Osteocyte (in vitro differentiated cells): ENCODE measurements at regions not wholly inside any gene's neighbourhood (a gene's known extent, or its start where the extent isn't known, plus 50 kb on each side); places are given as distances from the start of the nearest gene placed in this dataset.

Source experiments
- DNase-seq: peaks from one replicate; pipeline ENCODE4 v3.0.0; 2021; ENCODE audit warnings: mixed read lengths; ENCODE audit not compliant: unreplicated experiment; ENCODE audit errors: extremely low spot score
- H3K27ac Mint-ChIP-seq: one replicate; pipeline ENCODE4 v1.8.0; 2021; ENCODE audit warnings: mild to moderate bottlenecking, mixed read lengths; ENCODE audit not compliant: unreplicated experiment
- H3K27me3 Mint-ChIP-seq: one replicate; pipeline ENCODE4 v1.8.0; 2021; ENCODE audit warnings: mixed read lengths; ENCODE audit not compliant: unreplicated experiment
- H3K36me3 Mint-ChIP-seq: one replicate; pipeline ENCODE4 v1.8.0; 2021; ENCODE audit warnings: mixed read lengths; ENCODE audit not compliant: unreplicated experiment
- H3K4me1 Mint-ChIP-seq: one replicate; pipeline ENCODE4 v1.8.0; 2021; ENCODE audit warnings: mixed read lengths; ENCODE audit not compliant: unreplicated experiment
- H3K4me3 Mint-ChIP-seq: one replicate; pipeline ENCODE4 v1.8.0; 2021; ENCODE audit warnings: mild to moderate bottlenecking, moderate library complexity, mixed read lengths; ENCODE audit not compliant: unreplicated experiment
- H3K9me3 Mint-ChIP-seq: one replicate; pipeline ENCODE4 v1.8.0; 2021; ENCODE audit warnings: mixed read lengths; ENCODE audit not compliant: unreplicated experiment
- TF ChIP-seq, protein P1 (sequence below): fragments of 200-600 bp; sonication (generic); IDR thresholded peaks from 2 replicates; pipeline ENCODE4 v1.5.0; 2021; ENCODE audit warnings: antibody characterized with exemption, mild to moderate bottlenecking, moderate library complexity

DNA sequence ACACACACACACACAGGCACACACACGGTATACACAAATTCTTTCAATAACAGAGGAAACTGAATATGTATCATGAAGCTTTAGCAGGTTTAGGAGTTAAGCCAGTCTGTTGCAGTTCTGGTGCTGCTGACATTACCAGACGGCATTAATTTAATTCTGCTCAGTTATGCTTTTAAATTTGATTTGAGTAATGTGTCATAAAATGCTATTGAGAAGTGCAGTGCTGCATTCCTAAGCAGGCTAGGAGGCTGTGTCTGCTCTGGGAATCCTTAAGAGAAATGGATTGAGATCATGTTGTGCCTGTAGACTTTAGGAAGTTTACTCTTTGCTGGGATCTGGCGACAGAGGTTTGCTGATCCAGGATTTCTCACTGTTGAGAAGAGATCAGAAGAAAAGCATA is 733.8 kb downstream of the BRINP1 start:
- no peak overlapping the region for H3K27ac Mint-ChIP-seq
- H3K36me3 Mint-ChIP-seq, result no peaks in the 10 kb centered on the region
- no peak for DNase-seq
- H3K9me3 Mint-ChIP-seq, result peaks cover 11% of the 10 kb centered on the region
- TF ChIP-seq, protein P1, sequence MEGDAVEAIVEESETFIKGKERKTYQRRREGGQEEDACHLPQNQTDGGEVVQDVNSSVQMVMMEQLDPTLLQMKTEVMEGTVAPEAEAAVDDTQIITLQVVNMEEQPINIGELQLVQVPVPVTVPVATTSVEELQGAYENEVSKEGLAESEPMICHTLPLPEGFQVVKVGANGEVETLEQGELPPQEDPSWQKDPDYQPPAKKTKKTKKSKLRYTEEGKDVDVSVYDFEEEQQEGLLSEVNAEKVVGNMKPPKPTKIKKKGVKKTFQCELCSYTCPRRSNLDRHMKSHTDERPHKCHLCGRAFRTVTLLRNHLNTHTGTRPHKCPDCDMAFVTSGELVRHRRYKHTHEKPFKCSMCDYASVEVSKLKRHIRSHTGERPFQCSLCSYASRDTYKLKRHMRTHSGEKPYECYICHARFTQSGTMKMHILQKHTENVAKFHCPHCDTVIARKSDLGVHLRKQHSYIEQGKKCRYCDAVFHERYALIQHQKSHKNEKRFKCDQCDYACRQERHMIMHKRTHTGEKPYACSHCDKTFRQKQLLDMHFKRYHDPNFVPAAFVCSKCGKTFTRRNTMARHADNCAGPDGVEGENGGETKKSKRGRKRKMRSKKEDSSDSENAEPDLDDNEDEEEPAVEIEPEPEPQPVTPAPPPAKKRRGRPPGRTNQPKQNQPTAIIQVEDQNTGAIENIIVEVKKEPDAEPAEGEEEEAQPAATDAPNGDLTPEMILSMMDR, result no peak
- H3K4me1 Mint-ChIP-seq, result no peaks in the 10 kb centered on the region
- no peak overlapping the region for H3K4me3 Mint-ChIP-seq
- peaks cover 6% of the 10 kb centered on the region for H3K27me3 Mint-ChIP-seq

DNA sequence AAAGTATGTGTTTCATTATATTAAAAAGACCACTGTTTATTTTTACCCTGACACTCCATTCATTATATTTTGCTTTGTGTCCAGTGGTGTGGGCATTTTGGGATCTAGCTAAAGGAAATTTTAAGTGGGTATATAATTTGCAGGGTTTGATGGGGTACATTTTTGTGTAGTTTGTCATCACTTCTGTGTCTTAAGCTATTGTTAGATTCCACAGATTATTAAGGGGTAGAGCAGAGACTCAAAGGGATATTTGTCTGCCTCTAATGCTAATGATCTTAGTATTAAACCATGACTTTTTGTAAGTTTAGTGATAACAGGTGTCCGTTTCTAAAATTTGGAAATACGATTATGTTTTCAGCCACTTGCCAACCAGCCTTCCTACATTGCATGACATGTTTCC is 731.6 kb downstream of the BRINP1 start:
- H3K4me1 Mint-ChIP-seq, result no peaks in the 10 kb centered on the region
- peaks cover 11% of the 10 kb centered on the region for H3K9me3 Mint-ChIP-seq
- no peak overlapping the region for H3K27ac Mint-ChIP-seq
- H3K36me3 Mint-ChIP-seq, result no peaks in the 10 kb centered on the region
- no peak overlapping the region for H3K4me3 Mint-ChIP-seq
- peaks cover 2% of the 10 kb centered on the region for H3K27me3 Mint-ChIP-seq
- TF ChIP-seq, protein P1, result no peak
- DNase-seq, result no peak

DNA sequence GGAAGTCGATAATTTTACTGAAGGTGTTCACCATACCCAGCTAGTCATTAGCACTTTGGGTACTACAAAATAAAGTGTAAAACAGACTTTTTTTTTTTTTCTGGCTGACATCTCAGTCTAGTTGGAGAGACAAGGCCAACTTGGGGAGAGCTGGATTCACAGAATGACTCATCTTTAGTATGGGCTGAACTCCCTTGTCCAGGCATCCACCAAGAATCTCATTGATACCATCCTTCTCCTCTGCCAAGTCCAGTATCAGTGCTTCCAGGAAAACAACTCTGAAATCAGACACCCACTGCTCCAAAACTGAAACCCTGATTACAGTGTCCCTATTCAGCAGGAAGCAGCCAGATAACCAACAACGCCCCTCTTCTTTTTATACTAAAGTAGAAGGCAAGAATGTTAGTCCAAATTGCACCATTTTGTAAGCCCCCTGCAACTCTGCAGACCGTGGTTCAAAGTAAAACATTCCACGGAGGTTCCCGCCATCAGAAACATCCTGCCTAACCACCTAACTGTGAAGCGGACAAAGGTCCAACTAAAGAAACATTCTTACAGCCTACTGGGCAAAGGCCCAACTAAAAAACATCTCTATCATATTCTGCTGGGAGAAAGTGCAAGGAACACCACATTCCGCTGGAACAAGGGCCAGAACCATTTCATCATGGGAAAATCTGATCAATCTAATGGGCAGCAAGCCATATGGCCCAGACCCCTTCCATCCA is 728.2 kb downstream of the BRINP1 start:
- no peak for DNase-seq
- H3K9me3 Mint-ChIP-seq, result peaks cover 14% of the 10 kb centered on the region
- no peaks in the 10 kb centered on the region for H3K27me3 Mint-ChIP-seq
- TF ChIP-seq, protein P1, result no peak
- no peak overlapping the region for H3K4me3 Mint-ChIP-seq
- no peaks in the 10 kb centered on the region for H3K4me1 Mint-ChIP-seq
- no peaks in the 10 kb centered on the region for H3K36me3 Mint-ChIP-seq
- no peak overlapping the region for H3K27ac Mint-ChIP-seq

- TF ChIP-seq, protein P1, result no peak
- H3K4me3 Mint-ChIP-seq, result no peak overlapping the region
- no peaks in the 10 kb centered on the region for H3K36me3 Mint-ChIP-seq
- no peak overlapping the region for H3K27ac Mint-ChIP-seq
- DNase-seq, result no peak
- no peaks in the 10 kb centered on the region for H3K4me1 Mint-ChIP-seq
- peaks cover 14% of the 10 kb centered on the region for H3K9me3 Mint-ChIP-seq
- no peaks in the 10 kb centered on the region for H3K27me3 Mint-ChIP-seq
Measured at GRCh38 chr9:118643118-118643517, 726.1 kb downstream of the BRINP1 start.

DNA sequence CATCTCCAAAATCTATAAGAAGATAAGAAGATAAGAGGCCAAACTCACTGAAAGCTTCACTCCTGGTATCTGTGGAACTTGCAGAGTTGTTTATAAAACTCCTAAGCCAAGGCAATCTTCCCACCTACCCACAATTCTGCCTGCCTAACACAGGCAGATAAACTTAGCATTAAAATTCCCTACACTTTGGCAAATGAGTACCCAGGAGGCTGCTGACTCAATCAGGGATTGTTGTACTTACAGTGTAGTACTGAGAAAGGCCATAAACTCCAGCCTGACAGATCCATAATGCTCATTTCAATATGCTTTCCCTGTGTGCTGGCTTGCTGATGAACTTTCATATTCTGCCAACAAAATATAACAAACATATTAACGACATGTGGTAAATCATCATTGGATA is 725.2 kb downstream of the BRINP1 start:
- Mint-ChIP-seq H3K27me3 (peaks cover under 1% of the 10 kb centered on the region), H3K9me3 (peaks cover 9% of the 10 kb centered on the region)

More for the DNA sequence above, 725.2 kb downstream of the BRINP1 start:
- Mint-ChIP-seq H3K36me3 (no peaks in the 10 kb centered on the region), H3K4me1 (no peaks in the 10 kb centered on the region), H3K4me3 (no peak overlapping the region), H3K27ac (no peak overlapping the region)
- no peak for DNase-seq
- TF ChIP-seq, protein P1, result no peak
